ENCODE measurements at regions not wholly inside any gene's neighbourhood (a gene's known extent, or its start where the extent isn't known, plus 50 kb on each side); places are given as distances from the start of the nearest gene placed in this dataset.

DNA sequence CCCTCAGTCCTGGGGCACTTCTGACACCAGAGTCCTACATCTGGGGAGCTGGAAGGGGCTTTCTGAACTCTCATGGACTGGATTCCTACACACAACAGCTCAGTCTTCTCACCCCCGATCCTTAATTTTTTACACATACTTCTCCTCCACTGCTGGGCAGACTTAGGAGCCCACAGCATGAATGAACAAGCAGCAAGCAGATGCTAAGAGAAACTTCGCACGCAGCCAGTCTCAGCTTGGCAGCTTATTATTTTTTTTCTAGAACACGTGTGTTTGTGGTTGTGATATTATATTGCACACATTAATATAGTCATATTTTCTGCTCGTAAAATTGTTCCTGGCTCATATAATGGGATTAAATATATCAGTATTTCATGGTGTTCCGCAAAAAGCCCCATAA is 50.9 kb upstream of the LOXL4 start:
- Mint-ChIP-seq H3K4me3 (no peak overlapping the region), H3K27ac (no peak overlapping the region), H3K9me3 (no peaks in the 10 kb centered on the region), H3K36me3 (ENCODE audit: low read depth) (no peaks in the 10 kb centered on the region), H3K27me3 (ENCODE audit: insufficient read depth) (peaks cover 4% of the 10 kb centered on the region), H3K4me1 (peaks cover 8% of the 10 kb centered on the region)
- TF ChIP-seq, protein P1, sequence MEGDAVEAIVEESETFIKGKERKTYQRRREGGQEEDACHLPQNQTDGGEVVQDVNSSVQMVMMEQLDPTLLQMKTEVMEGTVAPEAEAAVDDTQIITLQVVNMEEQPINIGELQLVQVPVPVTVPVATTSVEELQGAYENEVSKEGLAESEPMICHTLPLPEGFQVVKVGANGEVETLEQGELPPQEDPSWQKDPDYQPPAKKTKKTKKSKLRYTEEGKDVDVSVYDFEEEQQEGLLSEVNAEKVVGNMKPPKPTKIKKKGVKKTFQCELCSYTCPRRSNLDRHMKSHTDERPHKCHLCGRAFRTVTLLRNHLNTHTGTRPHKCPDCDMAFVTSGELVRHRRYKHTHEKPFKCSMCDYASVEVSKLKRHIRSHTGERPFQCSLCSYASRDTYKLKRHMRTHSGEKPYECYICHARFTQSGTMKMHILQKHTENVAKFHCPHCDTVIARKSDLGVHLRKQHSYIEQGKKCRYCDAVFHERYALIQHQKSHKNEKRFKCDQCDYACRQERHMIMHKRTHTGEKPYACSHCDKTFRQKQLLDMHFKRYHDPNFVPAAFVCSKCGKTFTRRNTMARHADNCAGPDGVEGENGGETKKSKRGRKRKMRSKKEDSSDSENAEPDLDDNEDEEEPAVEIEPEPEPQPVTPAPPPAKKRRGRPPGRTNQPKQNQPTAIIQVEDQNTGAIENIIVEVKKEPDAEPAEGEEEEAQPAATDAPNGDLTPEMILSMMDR (conservative IDR thresholded peaks at IDR 0.05) = no peak
- Histone ChIP-seq H3K27ac (ENCODE audit: low read depth, low read length) (no peak overlapping the region), H3K27me3 (ENCODE audit: control insufficient read depth, insufficient read depth, low read length, poor library complexity, severe bottlenecking) (no peaks in the 10 kb centered on the region), H3K4me1 (ENCODE audit: control insufficient read depth, insufficient read depth, low read length) (no peaks in the 10 kb centered on the region), H3K4me3 (ENCODE audit: low read length) (no peak overlapping the region), H3K9me3 (ENCODE audit: control insufficient read depth, low read length) (no peaks in the 10 kb centered on the region), H3K36me3 (ENCODE audit: control insufficient read depth, insufficient read depth, low read length) (no peaks in the 10 kb centered on the region), H3K9ac (ENCODE audit: extremely low read depth, low read length, poor library complexity, severe bottlenecking) (no peak overlapping the region)
- no peak for DNase-seq
- 76 to 93% methylated on average over 2 to 5 of the region's 6 CpGs for WGBS, 2 experiments (ENCODE audit: insufficient coverage in 1 of 2, insufficient read length in 1 of 2)

All from endodermal cell (in vitro differentiated cells).